IMR-90 (cell line): ENCODE measurements at regions not wholly inside any gene's neighbourhood (a gene's known extent, or its start where the extent isn't known, plus 50 kb on each side); places are given as distances from the start of the nearest gene placed in this dataset.

Source experiments
- ATAC-seq: fragments of 200-7000 bp; cut with Tn5 transposase; 2 replicates; pipeline ENCODE4 v1.9.1; 2020; ENCODE audit warnings: low read depth, mild to moderate bottlenecking, moderate library complexity
- BruUV-seq: library from RNA; stranded (reverse); fragments of 400-500 nt; replicated peaks from 2 replicates; lab custom pipeline; 2021; lab: Mats Ljungman, UMichigan
- CTCF ChIA-PET: fragments of 300-600 bp; formaldehyde crosslinking; extraction: SDS; loops from one replicate; lab custom pipeline; 2021; ENCODE audit warnings: antibody characterized with exemption; lab: Yijun Ruan, JAX
- POLR2A ChIA-PET: fragments of 300-600 bp; sonication (Branson Sonifier 250); formaldehyde crosslinking; loops from one replicate; lab custom pipeline; 2022; ENCODE audit warnings: antibody characterized with exemption; ENCODE audit not compliant: unreplicated experiment; lab: Charles Lee
- DNase-seq: peaks from one replicate; pipeline ENCODE4 v3.0.0; 2013
- H2AFZ ChIP-seq: replicated peaks from 2 replicates; pipeline ENCODE3; 2013; ENCODE audit warnings: low read length, mild to moderate bottlenecking; ENCODE audit not compliant: poor library complexity
- H2AK5ac ChIP-seq: 2 replicates; pipeline ENCODE4 v1.6.1; 2013; ENCODE audit warnings: low read depth, low read length, inconsistent platforms
- H2AK9ac ChIP-seq: replicated peaks from 2 replicates; pipeline ENCODE3; 2013; ENCODE audit warnings: mild to moderate bottlenecking, low read depth, low read length, moderate library complexity; ENCODE audit not compliant: poor library complexity
- H2BK120ac ChIP-seq: 2 replicates; pipeline ENCODE4 v1.6.1; 2013; ENCODE audit warnings: low read depth, low read length, inconsistent platforms
- H2BK15ac ChIP-seq: 3 replicates; pipeline ENCODE4 v1.6.1; 2013; ENCODE audit warnings: low read depth, low read length, inconsistent platforms
- H2BK20ac ChIP-seq: 2 replicates; pipeline ENCODE4 v1.6.1; 2013; ENCODE audit warnings: low read depth, mild to moderate bottlenecking, inconsistent platforms, low read length, moderate library complexity
- H2BK5ac ChIP-seq: 2 replicates; pipeline ENCODE4 v1.6.1; 2013; ENCODE audit warnings: mild to moderate bottlenecking, low read depth, low read length, inconsistent platforms; ENCODE audit not compliant: poor library complexity, severe bottlenecking
- H3K14ac ChIP-seq: replicated peaks from 2 replicates; pipeline ENCODE4 v1.6.1; 2013; ENCODE audit warnings: low read depth, low read length, inconsistent platforms
- H3K18ac ChIP-seq: 2 replicates; pipeline ENCODE4 v1.6.1; 2013; ENCODE audit warnings: low read depth, low read length, control low read depth
- H3K23ac ChIP-seq: 2 replicates; pipeline ENCODE4 v1.6.1; 2013; ENCODE audit warnings: low read depth, low read length, inconsistent platforms
- H3K27ac ChIP-seq: 2 replicates; pipeline ENCODE4 v1.5.1; 2013; ENCODE audit warnings: mild to moderate bottlenecking, control low read depth, low read length; ENCODE audit not compliant: insufficient read depth
- H3K27me3 ChIP-seq: 2 replicates; pipeline ENCODE4 v1.6.1; 2013; ENCODE audit warnings: low read length; ENCODE audit not compliant: control insufficient read depth, insufficient read depth
- H3K36me3 ChIP-seq: 2 replicates; pipeline ENCODE4 v1.6.1; 2013; ENCODE audit warnings: low read length, mixed read lengths; ENCODE audit not compliant: control insufficient read depth, insufficient read depth
- H3K4ac ChIP-seq: 2 replicates; pipeline ENCODE4 v1.6.1; 2013; ENCODE audit warnings: low read depth, low read length, inconsistent platforms
- H3K4me1 ChIP-seq: 2 replicates; pipeline ENCODE4 v1.6.1; 2013; ENCODE audit warnings: low read length, mixed read lengths; ENCODE audit not compliant: control insufficient read depth, insufficient read depth
- H3K4me2 ChIP-seq: 2 replicates; pipeline ENCODE4 v1.6.1; 2013; ENCODE audit warnings: low read depth, mild to moderate bottlenecking, control low read depth, low read length, moderate library complexity
- H3K4me3 ChIP-seq: 2 replicates; pipeline ENCODE4 v1.5.1; 2013; ENCODE audit warnings: low read depth, mild to moderate bottlenecking, control low read depth, low read length, moderate library complexity; ENCODE audit not compliant: insufficient read depth
- H3K56ac ChIP-seq: 2 replicates; pipeline ENCODE4 v1.6.1; 2013; ENCODE audit warnings: low read length, inconsistent platforms; ENCODE audit not compliant: insufficient read depth; ENCODE audit errors: extremely low read depth
- H3K79me1 ChIP-seq, 2 experiments: 2 replicates each; pipeline ENCODE4 v1.6.1; 2013; ENCODE audit warnings: low read length in 2 of 2, inconsistent platforms in 1 of 2, low read depth in 1 of 2
- H3K9ac ChIP-seq: 2 replicates; pipeline ENCODE4 v1.6.1; 2013; ENCODE audit warnings: low read depth, low read length, control low read depth
- H3K9me1 ChIP-seq: 2 replicates; pipeline ENCODE4 v1.6.1; 2013; ENCODE audit warnings: low read length, inconsistent platforms; ENCODE audit not compliant: insufficient read depth
- H3K9me3 ChIP-seq: 2 replicates; pipeline ENCODE4 v1.6.1; 2013; ENCODE audit warnings: low read length; ENCODE audit not compliant: control insufficient read depth, insufficient read depth
- H4K20me1 ChIP-seq: 2 replicates; pipeline ENCODE4 v1.6.1; 2013; ENCODE audit warnings: low read length, inconsistent platforms; ENCODE audit not compliant: insufficient read depth
- H4K5ac ChIP-seq: 2 replicates; pipeline ENCODE4 v1.6.1; 2013; ENCODE audit warnings: mild to moderate bottlenecking, low read depth, low read length, control low read depth
- H4K8ac ChIP-seq, 2 experiments: 2 replicates each; pipeline ENCODE4 v1.6.1; 2013; ENCODE audit warnings: low read depth in 2 of 2, low read length in 2 of 2, control low read depth in 1 of 2, inconsistent platforms in 1 of 2
- H4K91ac ChIP-seq: 2 replicates; pipeline ENCODE4 v1.6.1; 2013; ENCODE audit warnings: low read depth, low read length, inconsistent platforms; ENCODE audit not compliant: insufficient read depth
- MXI1 ChIP-seq: IDR thresholded peaks from 2 replicates; pipeline ENCODE4 v1.6.1; 2012; ENCODE audit warnings: low read depth, mild to moderate bottlenecking, low read length, moderate library complexity, borderline replicate concordance
- WGBS, 2 experiments: methylation state at CpG; one replicate each; pipeline versions ENCODE4 v1.1.5 to v1.1.7; 2013; ENCODE audit warnings: missing lambda C conversion rate in 2 of 2; ENCODE audit not compliant: insufficient read length in 1 of 2; ENCODE audit errors: extremely low coverage in 2 of 2; 5-methylcytosine and 5-hydroxymethylcytosine counted together
- dilution Hi-C: fragments of 300-500 bp; cut with HindIII; formaldehyde crosslinking; loops from one replicate; pipeline ENCODE4 v1.14.3; 2018; ENCODE audit warnings: low sequenced_read_pairs; ENCODE audit not compliant: unreplicated experiment
- in situ Hi-C: fragments of 300-500 bp; cut with MboI; formaldehyde crosslinking; loops from 3 replicates; pipeline ENCODE4 v1.14.3; 2019; ENCODE audit warnings: low sequenced_read_pairs, inconsistent platforms, mixed read lengths
- intact Hi-C: fragments of 100-400 bp; cut with micrococcal nuclease; formaldehyde crosslinking; loops from 2 replicates; pipeline ENCODE4 v1.10.0; 2022
- TF ChIP-seq, protein P1 (sequence below): fragments of 150-350 bp; IDR thresholded peaks from 2 replicates; pipeline ENCODE4 v1.6.1; 2016; ENCODE audit warnings: low read depth, mild to moderate bottlenecking, low read length, moderate library complexity, borderline replicate concordance

GRCh38 chr9:120151149-120151548 is 428.8 kb downstream of the CDK5RAP2 start:
- ChIA-PET POLR2A (no interaction called here), CTCF (no interaction called here)
- no CpG with 5 or more reads among the region's 3 CpGs for WGBS, 2 experiments
- Histone ChIP-seq H3K4me3 (no peak overlapping the region), H3K9me1 (no peaks in the 10 kb centered on the region), H4K91ac (no peak overlapping the region), H2AFZ (no peak overlapping the region), H3K9ac (no peak overlapping the region), H3K27ac (no peak overlapping the region), H2BK5ac (no peak overlapping the region), H3K4me2 (no peak overlapping the region), H3K4ac (no peak overlapping the region), H3K23ac (no peak overlapping the region), H4K8ac (no peak overlapping the region), H2BK120ac (no peak overlapping the region), H2BK20ac (no peak overlapping the region), H3K14ac (no peak overlapping the region), H3K56ac (no peak overlapping the region), H2AK5ac (no peak overlapping the region), H2BK15ac (no peak overlapping the region), H4K5ac (no peak overlapping the region), H3K27me3 (no peaks in the 10 kb centered on the region), H3K4me1 (no peaks in the 10 kb centered on the region), H3K18ac (no peak overlapping the region), H4K20me1 (no peaks in the 10 kb centered on the region), H3K36me3 (no peaks in the 10 kb centered on the region), H2AK9ac (no peak overlapping the region), H3K9me3 (no peaks in the 10 kb centered on the region), H3K79me1 (no peaks in the 10 kb centered on the region)
- TF ChIP-seq, protein P1, sequence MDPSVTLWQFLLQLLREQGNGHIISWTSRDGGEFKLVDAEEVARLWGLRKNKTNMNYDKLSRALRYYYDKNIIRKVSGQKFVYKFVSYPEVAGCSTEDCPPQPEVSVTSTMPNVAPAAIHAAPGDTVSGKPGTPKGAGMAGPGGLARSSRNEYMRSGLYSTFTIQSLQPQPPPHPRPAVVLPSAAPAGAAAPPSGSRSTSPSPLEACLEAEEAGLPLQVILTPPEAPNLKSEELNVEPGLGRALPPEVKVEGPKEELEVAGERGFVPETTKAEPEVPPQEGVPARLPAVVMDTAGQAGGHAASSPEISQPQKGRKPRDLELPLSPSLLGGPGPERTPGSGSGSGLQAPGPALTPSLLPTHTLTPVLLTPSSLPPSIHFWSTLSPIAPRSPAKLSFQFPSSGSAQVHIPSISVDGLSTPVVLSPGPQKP, result no peak
- TF ChIP-seq MXI1, result no peak
- no peak for DNase-seq
- intact Hi-C loops, result no loop called here
- dilution Hi-C loops, result no loop called here
- no TSS peak for BruUV-seq
- no peak for ATAC-seq
- in situ Hi-C loops, result no loop called here
